Progenitor cell of endocrine pancreas (in vitro differentiated cells): ENCODE measurements at regions not wholly inside any gene's neighbourhood (a gene's known extent, or its start where the extent isn't known, plus 50 kb on each side); places are given as distances from the start of the nearest gene placed in this dataset.
"Not testable (repeated sequence)": the region's sequence is repeated elsewhere in the genome, so short reads cannot be mapped to it uniquely, and the experiment has no call there.

Experiments used
- DNase-seq: peaks from one replicate; pipeline ENCODE4 v3.0.0; 2021; ENCODE audit warnings: low spot score; ENCODE audit not compliant: unreplicated experiment
- H3K27ac Mint-ChIP-seq: 2 replicates; pipeline ENCODE4 v1.8.0; 2021; ENCODE audit warnings: mild to moderate bottlenecking, moderate library complexity, mixed read lengths
- H3K27me3 Mint-ChIP-seq: 2 replicates; pipeline ENCODE4 v1.8.0; 2021; ENCODE audit warnings: mixed read lengths
- H3K36me3 Mint-ChIP-seq: 2 replicates; pipeline ENCODE4 v1.8.0; 2022; ENCODE audit warnings: mixed read lengths; ENCODE audit not compliant: insufficient read depth
- H3K4me1 Mint-ChIP-seq: 2 replicates; pipeline ENCODE4 v1.8.0; 2021; ENCODE audit warnings: low read depth, mixed read lengths
- H3K4me3 Mint-ChIP-seq: 2 replicates; pipeline ENCODE4 v1.8.0; 2021; ENCODE audit warnings: low read depth, mild to moderate bottlenecking, moderate library complexity, mixed read lengths
- H3K9me3 Mint-ChIP-seq: 2 replicates; pipeline ENCODE4 v1.8.0; 2021; ENCODE audit warnings: low read depth, mixed read lengths
- TF ChIP-seq, protein P1 (sequence below): fragments of 200-600 bp; sonication (generic); IDR thresholded peaks from one replicate; pipeline ENCODE4 v1.5.0; 2021; ENCODE audit warnings: antibody characterized with exemption, mild to moderate bottlenecking; ENCODE audit not compliant: unreplicated experiment

DNA sequence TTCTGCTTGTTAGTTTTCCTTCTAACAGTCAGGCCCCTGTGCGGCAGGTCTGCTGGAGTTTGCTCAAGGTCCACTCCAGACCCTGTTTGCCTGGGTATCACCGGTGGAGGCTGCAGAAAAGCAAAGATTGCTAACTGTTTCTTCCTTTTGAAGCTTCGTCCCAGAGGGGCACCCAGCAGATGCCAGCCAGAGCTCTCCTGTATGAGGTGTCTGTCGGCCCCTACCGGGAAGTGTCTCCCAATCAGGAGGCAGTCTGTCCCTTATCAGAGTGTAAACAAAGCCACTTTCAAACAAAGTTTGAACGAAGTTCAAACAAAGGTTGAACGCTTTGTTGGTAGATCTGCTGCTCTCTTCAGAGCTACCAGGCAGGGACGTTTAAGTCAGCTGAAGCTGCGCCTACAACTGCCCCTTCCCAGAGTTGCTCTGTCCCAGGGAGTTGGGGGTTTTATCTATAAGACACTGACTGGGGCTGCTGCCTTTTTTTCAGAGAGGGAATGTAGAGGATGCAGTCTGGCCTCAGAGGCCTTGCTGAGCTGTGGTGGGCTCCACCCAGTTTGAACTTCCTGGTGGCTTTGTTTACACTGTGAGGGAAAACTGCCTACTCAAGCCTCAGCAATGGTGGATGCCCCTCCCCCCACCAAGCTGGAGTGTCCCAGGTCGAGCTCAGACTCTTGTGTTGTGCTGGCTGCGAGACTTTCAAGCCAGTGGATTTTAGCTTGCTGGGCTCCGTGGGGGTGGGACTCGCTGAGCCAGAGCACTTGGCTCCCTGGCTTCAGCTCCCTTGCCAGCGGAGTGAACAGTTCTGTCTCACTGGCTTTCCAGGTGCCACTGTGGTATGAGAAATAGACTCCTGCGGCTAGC lies 401.8 kb downstream of the SRGAP2C start:
- peak overlapping the region; percentile 33 for H3K4me3 Mint-ChIP-seq
- peak overlapping the region; percentile 94 for H3K27ac Mint-ChIP-seq
- H3K27me3 Mint-ChIP-seq: no peaks in the 10 kb centered on the region
- no peak for DNase-seq
- peaks cover 22% of the 10 kb centered on the region for H3K36me3 Mint-ChIP-seq
- TF ChIP-seq, protein P1, sequence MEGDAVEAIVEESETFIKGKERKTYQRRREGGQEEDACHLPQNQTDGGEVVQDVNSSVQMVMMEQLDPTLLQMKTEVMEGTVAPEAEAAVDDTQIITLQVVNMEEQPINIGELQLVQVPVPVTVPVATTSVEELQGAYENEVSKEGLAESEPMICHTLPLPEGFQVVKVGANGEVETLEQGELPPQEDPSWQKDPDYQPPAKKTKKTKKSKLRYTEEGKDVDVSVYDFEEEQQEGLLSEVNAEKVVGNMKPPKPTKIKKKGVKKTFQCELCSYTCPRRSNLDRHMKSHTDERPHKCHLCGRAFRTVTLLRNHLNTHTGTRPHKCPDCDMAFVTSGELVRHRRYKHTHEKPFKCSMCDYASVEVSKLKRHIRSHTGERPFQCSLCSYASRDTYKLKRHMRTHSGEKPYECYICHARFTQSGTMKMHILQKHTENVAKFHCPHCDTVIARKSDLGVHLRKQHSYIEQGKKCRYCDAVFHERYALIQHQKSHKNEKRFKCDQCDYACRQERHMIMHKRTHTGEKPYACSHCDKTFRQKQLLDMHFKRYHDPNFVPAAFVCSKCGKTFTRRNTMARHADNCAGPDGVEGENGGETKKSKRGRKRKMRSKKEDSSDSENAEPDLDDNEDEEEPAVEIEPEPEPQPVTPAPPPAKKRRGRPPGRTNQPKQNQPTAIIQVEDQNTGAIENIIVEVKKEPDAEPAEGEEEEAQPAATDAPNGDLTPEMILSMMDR: no peak
- H3K9me3 Mint-ChIP-seq: peaks cover 38% of the 10 kb centered on the region
- H3K4me1 Mint-ChIP-seq: peaks cover 9% of the 10 kb centered on the region

DNA sequence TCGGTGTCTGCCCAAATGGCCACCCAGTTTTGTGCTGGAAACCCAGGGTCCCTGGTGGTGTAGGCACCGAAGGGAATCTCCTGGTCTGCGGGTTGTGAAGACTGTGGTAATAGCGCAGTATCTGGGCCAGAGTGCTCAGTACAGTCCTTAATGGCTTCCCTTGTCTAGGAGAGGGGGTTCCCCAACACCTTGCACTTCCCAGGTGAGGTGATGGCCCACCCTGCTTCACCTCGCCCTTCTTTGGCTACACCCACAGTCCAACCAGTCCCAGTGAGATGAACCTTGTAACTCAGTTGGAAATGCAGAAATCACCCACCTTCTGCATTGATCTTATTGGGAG lies 402.4 kb downstream of the SRGAP2C start:
- Mint-ChIP-seq H3K4me1 (peaks cover 9% of the 10 kb centered on the region), H3K27me3 (no peaks in the 10 kb centered on the region), H3K9me3 (peaks cover 32% of the 10 kb centered on the region), H3K36me3 (peaks cover 22% of the 10 kb centered on the region), H3K27ac (no peak overlapping the region), H3K4me3 (no peak overlapping the region)
- no peak for DNase-seq
- TF ChIP-seq, protein P1: no peak

DNA sequence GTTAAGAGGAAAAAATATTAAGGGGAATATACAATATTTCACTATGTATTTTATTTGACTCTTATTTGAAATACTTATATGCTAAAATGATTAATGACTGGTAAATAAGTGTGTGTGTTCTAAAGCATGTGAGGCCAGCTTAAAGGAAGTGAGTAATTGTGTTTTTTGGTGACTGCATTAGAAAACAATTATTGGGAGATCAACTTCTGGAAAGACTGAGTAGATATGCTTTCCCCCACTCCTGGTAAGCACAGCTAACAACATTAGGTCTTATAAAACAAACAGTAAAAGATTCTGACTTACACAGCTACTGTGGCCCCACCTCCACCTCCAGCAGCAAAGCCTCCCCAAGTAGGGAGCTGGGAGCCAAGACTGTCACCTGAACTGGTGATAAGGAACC lies 403.0 kb downstream of the SRGAP2C start:
- no peak for DNase-seq
- peaks cover 26% of the 10 kb centered on the region for H3K9me3 Mint-ChIP-seq
- H3K4me1 Mint-ChIP-seq: peaks cover 10% of the 10 kb centered on the region
- TF ChIP-seq, protein P1: no peak
- H3K27me3 Mint-ChIP-seq: no peaks in the 10 kb centered on the region
- no peak overlapping the region for H3K27ac Mint-ChIP-seq
- no peak overlapping the region for H3K4me3 Mint-ChIP-seq
- peaks cover 18% of the 10 kb centered on the region for H3K36me3 Mint-ChIP-seq

DNA sequence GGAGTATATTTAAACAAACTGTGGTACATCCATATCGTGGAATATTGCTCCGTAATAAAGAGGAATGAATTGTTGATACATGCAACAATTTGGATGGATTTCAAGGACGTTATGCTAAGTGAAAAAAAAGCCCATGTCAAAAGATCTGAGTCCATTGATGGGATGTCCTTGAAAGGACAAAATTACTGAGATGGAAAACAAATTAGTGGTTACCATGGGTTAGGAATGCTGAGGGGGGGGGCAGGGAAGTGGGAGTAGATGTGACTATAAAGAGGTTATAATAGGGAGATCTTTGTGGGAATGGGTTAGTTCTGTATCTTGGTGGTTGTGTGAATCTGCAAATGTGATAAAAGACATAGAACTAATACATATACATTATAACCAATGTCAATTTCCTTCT lies 409.3 kb downstream of the SRGAP2C start:
- Mint-ChIP-seq H3K9me3 (peaks cover 12% of the 10 kb centered on the region), H3K36me3 (no peaks in the 10 kb centered on the region), H3K4me3 (no peak overlapping the region), H3K27me3 (no peaks in the 10 kb centered on the region), H3K27ac (no peak overlapping the region), H3K4me1 (peaks cover 6% of the 10 kb centered on the region)
- no peak for DNase-seq
- TF ChIP-seq, protein P1: no peak

DNA sequence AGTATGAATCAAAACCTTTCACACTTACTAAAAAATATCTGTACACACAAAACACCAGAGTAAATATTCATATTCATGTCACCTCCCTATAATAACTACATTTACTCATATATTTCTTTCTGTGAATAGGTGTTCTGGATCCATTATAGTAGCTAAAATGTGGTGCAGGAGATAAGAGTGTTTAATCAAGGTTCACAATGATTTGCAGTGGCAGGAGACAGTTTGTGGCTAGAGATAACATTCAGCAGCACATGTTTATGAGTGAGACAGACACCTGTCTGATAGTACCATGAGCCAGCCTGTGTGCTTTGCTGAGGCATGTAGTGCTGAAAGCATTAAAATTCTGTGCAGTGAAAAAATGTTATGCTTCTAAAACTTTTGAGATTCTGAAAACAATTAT lies 410.3 kb downstream of the SRGAP2C start:
- H3K27ac Mint-ChIP-seq: no peak overlapping the region
- H3K4me3 Mint-ChIP-seq: no peak overlapping the region
- DNase-seq: no peak
- H3K36me3 Mint-ChIP-seq: no peaks in the 10 kb centered on the region
- peaks cover 12% of the 10 kb centered on the region for H3K9me3 Mint-ChIP-seq
- no peaks in the 10 kb centered on the region for H3K27me3 Mint-ChIP-seq
- TF ChIP-seq, protein P1: no peak
- H3K4me1 Mint-ChIP-seq: peaks cover 6% of the 10 kb centered on the region

DNA sequence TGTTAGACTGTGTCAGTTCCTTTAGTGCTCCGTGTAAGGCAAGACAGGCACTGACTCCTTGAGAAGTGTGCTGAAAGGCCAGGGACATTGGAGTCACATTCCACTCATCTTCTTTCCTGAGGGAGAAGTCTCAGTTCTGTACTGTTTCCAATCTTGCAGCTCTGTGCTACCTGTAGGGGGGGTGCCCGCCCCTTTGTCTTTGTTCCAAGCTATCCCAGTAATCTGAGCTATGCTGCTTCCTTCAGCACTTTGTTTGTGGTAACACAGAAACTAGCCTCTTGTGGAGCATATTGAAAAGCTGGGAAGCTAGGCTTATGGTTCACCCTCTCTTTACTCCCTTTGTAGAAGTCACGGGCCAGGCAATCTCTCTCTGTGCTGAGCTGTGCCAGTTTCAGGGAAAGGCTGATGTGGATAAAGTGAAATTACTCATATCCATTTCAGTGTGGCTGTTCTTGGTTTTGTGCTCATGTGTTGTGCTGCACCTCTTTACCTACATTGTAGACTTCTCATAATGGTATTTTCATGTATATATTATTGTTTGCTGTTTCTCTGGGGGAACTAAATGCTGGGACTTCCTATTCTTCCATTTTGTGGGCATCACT lies 420.2 kb downstream of the SRGAP2C start:
- H3K4me1 Mint-ChIP-seq, H3K27me3 Mint-ChIP-seq, H3K4me3 Mint-ChIP-seq, H3K36me3 Mint-ChIP-seq, DNase-seq, H3K27ac Mint-ChIP-seq: not testable (repeated sequence)
- peaks cover 17% of the 10 kb centered on the region for H3K9me3 Mint-ChIP-seq

DNA sequence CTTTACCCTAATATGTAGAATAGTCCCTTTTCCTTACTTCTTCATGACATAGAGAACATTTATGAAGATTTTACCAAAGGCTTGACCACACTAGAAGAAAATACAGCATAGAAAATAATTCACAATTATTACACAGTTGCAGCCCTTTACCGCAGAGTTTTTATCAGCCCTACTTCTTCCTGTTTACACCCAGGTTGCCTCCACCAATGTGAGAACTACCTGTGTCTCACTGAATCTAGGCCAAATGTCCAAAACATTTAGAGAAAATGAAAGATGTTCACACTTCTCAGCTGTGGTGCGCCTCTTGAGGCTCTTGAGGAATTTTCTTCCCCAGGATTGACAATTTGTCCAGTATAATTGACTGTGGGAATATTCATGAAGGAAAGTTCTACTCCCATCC lies 422.7 kb downstream of the SRGAP2C start:
- not testable (repeated sequence) for H3K36me3 Mint-ChIP-seq, H3K27ac Mint-ChIP-seq, H3K4me3 Mint-ChIP-seq, DNase-seq, H3K9me3 Mint-ChIP-seq, H3K4me1 Mint-ChIP-seq, H3K27me3 Mint-ChIP-seq
